B cell (primary cell): ENCODE measurements at regions not wholly inside any gene's neighbourhood (a gene's known extent, or its start where the extent isn't known, plus 50 kb on each side); places are given as distances from the start of the nearest gene placed in this dataset.

Experiments used
- ATAC-seq: fragments of 200-7000 bp; cut with Tn5 transposase; one replicate; pipeline ENCODE4 v1.10.0; 2021; ENCODE audit warnings: low read depth, mild to moderate bottlenecking, moderate number of reproducible peaks, moderate library complexity
- CTCF ChIA-PET: fragments of 350-600 bp; sonication (Branson Sonifier 250); formaldehyde crosslinking; loops from one replicate; lab custom pipeline; 2021; ENCODE audit warnings: antibody characterized with exemption, inconsistent platforms; lab: Charles Lee
- POLR2A ChIA-PET: fragments of 350-600 bp; sonication (Branson Sonifier 250); formaldehyde crosslinking; loops from one replicate; lab custom pipeline; 2021; ENCODE audit warnings: antibody characterized with exemption; lab: Charles Lee
- DNase-seq: peaks from one replicate; pipeline ENCODE4 v3.0.0; 2013
- H2AFZ ChIP-seq: 2 replicates; pipeline ENCODE4 v1.6.1; 2012; ENCODE audit warnings: mild to moderate bottlenecking, low read depth, low read length; ENCODE audit not compliant: insufficient read depth, poor library complexity, severe bottlenecking
- H3K27ac ChIP-seq, 2 donors: 1 replicate in 1 of 2; 2 replicates in 1 of 2; pipeline ENCODE4 v1.5.1; 2012 to 2013; ENCODE audit warnings: low read length in 2 of 2, mild to moderate bottlenecking in 2 of 2, moderate library complexity in 1 of 2
- H3K27me3 ChIP-seq, 4 experiments: fragments of 200-600 bp in 1 of 4; sonication (generic) in 1 of 4; replicated peaks in 1 of 4; 1 replicate in 2 of 4; 2 replicates in 2 of 4; pipeline versions ENCODE4 v1.6.1 to v1.7.0; 2013 to 2016; ENCODE audit warnings: low read length in 3 of 4, mild to moderate bottlenecking in 2 of 4, mixed read lengths in 1 of 4, moderate library complexity in 1 of 4; ENCODE audit not compliant: insufficient read depth in 4 of 4, control insufficient read depth in 3 of 4; ENCODE audit errors: control extremely low read depth in 1 of 4
- H3K36me3 ChIP-seq, 2 experiments: replicated peaks in 1 of 2; 1 replicate in 1 of 2; 2 replicates in 1 of 2; pipeline versions ENCODE4 v1.6.1 to v1.7.1; 2013; ENCODE audit warnings: low read length in 1 of 2; ENCODE audit not compliant: insufficient read depth in 2 of 2, control insufficient read depth in 1 of 2; ENCODE audit errors: control extremely low read depth in 1 of 2, extremely low read depth in 1 of 2
- H3K4me1 ChIP-seq, 2 donors: fragments of 200-600 bp in 1 of 2; sonication (generic) in 1 of 2; 1 replicate in 1 of 2; 2 replicates in 1 of 2; pipeline versions ENCODE4 v1.5.1 to v1.6.1; 2013 to 2017; ENCODE audit warnings: low read length in 2 of 2; ENCODE audit not compliant: control insufficient read depth in 2 of 2, insufficient read depth in 2 of 2
- H3K4me2 ChIP-seq: replicated peaks from 2 replicates; pipeline ENCODE3; 2012; ENCODE audit warnings: mild to moderate bottlenecking, low read depth, low read length; ENCODE audit not compliant: poor library complexity, severe bottlenecking
- H3K4me3 ChIP-seq, 5 experiments: fragments of 200-600 bp in 1 of 5; sonication (generic) in 1 of 5; 1 replicate in 3 of 5; 2 replicates in 2 of 5; pipeline versions ENCODE4 v1.5.1 to v1.7.0; 2011 to 2016; ENCODE audit warnings: low read length in 4 of 5, mild to moderate bottlenecking in 4 of 5, low read depth in 2 of 5, control low read depth in 1 of 5, moderate library complexity in 1 of 5; ENCODE audit not compliant: insufficient read depth in 1 of 5; ENCODE audit errors: control extremely low read depth in 1 of 5, extremely low read depth in 1 of 5
- H3K79me2 ChIP-seq: fragments of 200-600 bp; sonication (generic); one replicate; pipeline ENCODE4 v1.6.0; 2016; ENCODE audit warnings: low read length; ENCODE audit not compliant: control insufficient read depth, insufficient read depth
- H3K9ac ChIP-seq: fragments of 200-600 bp; sonication (generic); 2 replicates; pipeline ENCODE4 v1.6.1; 2017; ENCODE audit warnings: mild to moderate bottlenecking, low read length, moderate library complexity
- H3K9me3 ChIP-seq, 3 donors: one replicate each; pipeline versions ENCODE4 v1.6.1 to v1.7.1; 2013; ENCODE audit warnings: low read length in 2 of 3; ENCODE audit not compliant: control insufficient read depth in 2 of 3, insufficient read depth in 1 of 3; ENCODE audit errors: control extremely low read depth in 1 of 3
- H4K20me1 ChIP-seq: 2 replicates; pipeline ENCODE4 v1.6.0; 2012; ENCODE audit warnings: mild to moderate bottlenecking, low read length; ENCODE audit not compliant: insufficient read depth, control insufficient read depth, poor library complexity, severe bottlenecking
- H3K27ac Mint-ChIP-seq: one replicate; pipeline ENCODE4 v1.8.0; 2021; ENCODE audit warnings: mixed read lengths
- H3K27me3 Mint-ChIP-seq: one replicate; pipeline ENCODE4 v1.8.0; 2021; ENCODE audit warnings: mixed read lengths
- H3K4me1 Mint-ChIP-seq: one replicate; pipeline ENCODE4 v1.8.0; 2021; ENCODE audit warnings: mixed read lengths
- H3K4me3 Mint-ChIP-seq: one replicate; pipeline ENCODE4 v1.8.0; 2021; ENCODE audit warnings: mixed read lengths
- H3K9me3 Mint-ChIP-seq: one replicate; pipeline ENCODE4 v1.8.0; 2022; ENCODE audit warnings: mixed read lengths; ENCODE audit not compliant: insufficient read depth
- CTCF ChIP-seq: fragments of 200-600 bp; IDR thresholded peaks from one replicate; pipeline ENCODE4 v1.8.0; 2022; ENCODE audit warnings: antibody characterized with exemption, mild to moderate bottlenecking
- EZH2 ChIP-seq: IDR thresholded peaks from 2 replicates; pipeline ENCODE4 v1.6.1; 2012; ENCODE audit warnings: borderline replicate concordance, low read depth, mild to moderate bottlenecking, moderate library complexity, low read length; ENCODE audit not compliant: insufficient read depth, poor library complexity, severe bottlenecking
- WGBS: methylation state at CpG from one replicate; pipeline ENCODE4 v1.1.5; 2013; ENCODE audit warnings: missing lambda C conversion rate; ENCODE audit not compliant: insufficient coverage; 5-methylcytosine and 5-hydroxymethylcytosine counted together
- intact Hi-C: fragments of 100-400 bp; cut with micrococcal nuclease; formaldehyde crosslinking; loops from one replicate; pipeline ENCODE4 v1.10.0; 2022

GRCh38 chr20:11059659-11060058, 385.9 kb upstream of the JAG1 start:
- no peak overlapping the region for H3K27ac ChIP-seq
- no peak for DNase-seq
- ChIA-PET POLR2A (no interaction called here), CTCF (no interaction called here)
- TF ChIP-seq EZH2, result no peak
- no peak for TF ChIP-seq CTCF
- no peaks in the 10 kb centered on the region for H3K79me2 ChIP-seq
- Mint-ChIP-seq H3K27me3 (no peaks in the 10 kb centered on the region), H3K4me1 (no peaks in the 10 kb centered on the region), H3K27ac (no peak overlapping the region), H3K4me3 (no peak overlapping the region), H3K9me3 (no peaks in the 10 kb centered on the region)
- no peak overlapping the region for H3K4me3 ChIP-seq
- no peak overlapping the region for H3K9ac ChIP-seq
- H4K20me1 ChIP-seq, result no peaks in the 10 kb centered on the region
- WGBS, result no CpG with 5 or more reads among the region's 2 CpGs
- no peak for ATAC-seq
- H3K4me1 ChIP-seq, result no peaks in the 10 kb centered on the region
- H3K4me2 ChIP-seq, result no peak overlapping the region
- H3K36me3 ChIP-seq, result no peaks in the 10 kb centered on the region
- H3K9me3 ChIP-seq, result no peaks in the 10 kb centered on the region
- no peaks in the 10 kb centered on the region for H3K27me3 ChIP-seq
- intact Hi-C loops, result no loop called here
- no peak overlapping the region for H2AFZ ChIP-seq

GRCh38 chr20:11060423-11061185, 386.8 kb upstream of the JAG1 start:
- H3K4me1 ChIP-seq, result no peaks in the 10 kb centered on the region
- DNase-seq (no peak), ATAC-seq (no peak)
- H3K4me2 ChIP-seq, result no peak overlapping the region
- no peaks in the 10 kb centered on the region for H3K9me3 Mint-ChIP-seq
- TF ChIP-seq CTCF (no peak), EZH2 (no peak)
- H4K20me1 ChIP-seq, result no peaks in the 10 kb centered on the region
- no peaks in the 10 kb centered on the region for H3K4me1 Mint-ChIP-seq
- H3K9me3 ChIP-seq, result no peaks in the 10 kb centered on the region
- H3K36me3 ChIP-seq, result no peaks in the 10 kb centered on the region
- H3K27ac ChIP-seq, result no peak overlapping the region
- no peaks in the 10 kb centered on the region for H3K27me3 Mint-ChIP-seq
- no peak overlapping the region for H3K27ac Mint-ChIP-seq
- no peak overlapping the region for H3K4me3 Mint-ChIP-seq
- no peak overlapping the region for H3K9ac ChIP-seq
- no peaks in the 10 kb centered on the region for H3K27me3 ChIP-seq
- intact Hi-C loops, result no loop called here
- no peaks in the 10 kb centered on the region for H3K79me2 ChIP-seq
- POLR2A ChIA-PET, result no interaction called here
- H3K4me3 ChIP-seq, result no peak overlapping the region
- WGBS, result no CpG with 5 or more reads among the region's 9 CpGs
- no peak overlapping the region for H2AFZ ChIP-seq
- CTCF ChIA-PET, result no interaction called here
